DMS53 treated with DMSO at 0.1 percent for 48 hours (cell line): ENCODE measurements at regions not wholly inside any gene's neighbourhood (a gene's known extent, or its start where the extent isn't known, plus 50 kb on each side); places are given as distances from the start of the nearest gene placed in this dataset.

Experiments used
- DNase-seq: peaks from one replicate; lab custom pipeline; 2025; ENCODE audit not compliant: unreplicated experiment; lab: John Stamatoyannopoulos, UW

DNA sequence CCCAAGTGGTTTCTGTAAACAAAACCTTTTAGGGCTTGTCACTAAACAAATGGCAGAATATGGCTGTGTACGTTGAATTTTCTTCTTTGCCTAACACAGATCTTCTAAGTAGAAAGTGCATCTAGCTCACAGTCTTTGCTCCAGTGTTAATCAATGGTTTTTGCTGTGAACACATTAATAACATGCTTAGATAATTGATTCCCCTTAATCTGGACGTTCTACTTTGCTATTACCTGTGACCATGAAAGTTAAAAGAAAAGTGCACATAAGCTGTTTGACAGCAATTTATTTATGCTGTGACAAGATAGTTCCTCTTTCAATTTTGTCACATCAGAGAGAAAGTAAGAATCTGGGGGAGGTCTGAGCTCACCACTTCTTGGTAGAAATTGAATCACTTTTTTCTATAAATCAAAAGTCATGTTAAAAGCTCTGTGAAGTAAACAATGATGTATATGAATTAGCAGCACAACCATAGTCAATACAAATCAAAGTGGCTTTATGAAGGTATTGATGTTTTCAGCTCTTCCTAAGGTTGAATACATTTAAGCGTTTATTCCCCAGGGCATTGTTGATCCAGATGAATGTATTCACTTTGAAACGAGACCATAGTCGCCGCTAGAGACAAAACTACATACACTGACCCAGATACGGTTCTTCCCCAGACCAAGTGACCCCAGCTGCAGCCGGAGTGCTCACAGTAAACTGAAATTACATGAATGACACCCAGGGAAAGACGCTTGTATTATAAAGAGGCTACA, 174.6 kb upstream of the ZNF608 start:
- DNase-seq, result no peak

DNA sequence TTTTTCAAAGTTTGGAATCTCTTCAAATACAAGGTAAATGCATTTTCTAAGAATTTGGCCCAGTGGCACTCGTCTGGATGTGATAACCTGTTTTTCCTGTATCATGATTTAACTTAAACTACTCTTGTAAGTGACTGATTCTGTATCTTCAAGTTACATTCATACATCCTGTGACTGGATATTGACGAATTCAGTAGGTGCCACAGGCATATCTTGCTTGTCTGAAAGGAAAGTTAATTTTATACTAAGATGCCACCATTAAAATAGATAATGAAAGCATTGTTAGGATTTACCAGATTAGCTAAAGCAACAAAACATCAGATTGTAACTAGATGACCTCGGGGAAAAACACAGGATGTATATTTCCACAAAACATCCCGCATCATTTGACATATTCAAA, 175.3 kb upstream of the ZNF608 start:
- DNase-seq, result no peak

DNA sequence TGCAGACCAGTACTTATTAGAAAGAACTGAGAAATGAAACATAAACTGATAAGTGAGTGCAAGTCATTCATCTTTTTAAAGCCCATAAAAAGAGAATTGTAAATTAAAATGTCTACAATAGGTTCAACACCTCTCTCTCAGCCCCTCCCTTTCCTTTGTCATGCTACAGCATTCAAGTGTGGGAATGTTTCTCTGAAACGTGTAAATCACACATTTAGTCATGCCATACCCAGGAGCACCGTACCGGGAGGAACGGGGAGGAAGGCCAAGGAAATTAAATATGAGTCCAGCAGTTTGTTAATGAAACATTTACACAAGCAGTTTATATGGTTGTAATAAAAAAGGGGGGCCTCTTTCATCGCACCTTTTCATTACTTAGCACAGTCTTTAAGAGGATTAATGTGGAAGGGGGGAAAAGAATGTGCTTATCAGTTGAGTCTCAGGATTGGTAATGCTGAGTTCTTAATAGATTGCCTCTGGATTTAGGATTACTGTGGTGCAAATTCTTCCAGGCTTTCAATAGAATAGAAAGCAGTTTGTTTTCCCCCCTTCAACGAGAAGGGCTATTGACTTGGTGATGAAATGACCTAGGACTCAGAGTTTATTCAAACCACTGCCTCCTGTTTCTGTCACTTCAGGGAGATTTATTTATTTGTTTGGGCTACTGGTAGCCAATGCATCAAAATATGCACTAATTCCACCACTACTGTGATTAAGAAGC, 176.0 kb upstream of the ZNF608 start:
- no peak for DNase-seq

DNA sequence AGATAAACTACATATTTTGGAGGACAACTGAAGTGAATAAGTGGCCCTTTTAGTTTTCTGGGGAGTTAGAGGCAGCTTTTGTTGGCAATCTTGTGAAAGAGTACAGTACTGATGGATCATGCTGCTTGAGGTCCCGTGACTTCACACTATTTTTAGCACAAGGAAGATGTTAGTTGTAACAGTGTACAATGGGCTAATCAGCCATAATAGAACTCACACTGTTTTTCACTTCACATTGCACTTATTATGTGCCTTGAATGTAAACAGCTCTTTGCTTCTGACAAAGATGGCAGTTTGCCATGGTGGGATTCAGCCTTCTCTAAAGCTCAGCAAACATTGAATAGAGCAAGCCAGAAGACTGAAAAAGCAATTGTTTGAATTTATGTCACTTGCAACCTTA, 176.7 kb upstream of the ZNF608 start:
- DNase-seq, result peak; percentile 34

DNA sequence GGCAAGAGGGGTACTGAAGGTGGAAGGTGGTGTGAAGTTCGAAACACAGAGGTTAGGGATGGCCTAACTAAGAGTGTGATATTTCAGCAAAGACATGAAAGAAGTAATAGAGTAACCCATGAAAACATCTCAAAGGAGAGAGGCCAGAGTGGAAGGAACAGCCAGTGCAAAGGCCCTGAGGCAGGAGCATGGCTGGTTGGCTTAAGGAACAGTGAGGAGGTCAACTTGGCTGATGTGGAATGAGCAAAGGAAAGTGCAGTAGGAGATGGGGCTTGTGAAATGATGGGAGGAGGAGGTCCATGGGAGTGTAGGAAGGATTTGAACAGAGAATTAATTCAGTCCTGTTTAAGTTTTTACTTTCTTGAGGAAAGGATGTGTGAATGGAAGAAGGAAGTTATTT, 178.3 kb upstream of the ZNF608 start:
- no peak for DNase-seq

DNA sequence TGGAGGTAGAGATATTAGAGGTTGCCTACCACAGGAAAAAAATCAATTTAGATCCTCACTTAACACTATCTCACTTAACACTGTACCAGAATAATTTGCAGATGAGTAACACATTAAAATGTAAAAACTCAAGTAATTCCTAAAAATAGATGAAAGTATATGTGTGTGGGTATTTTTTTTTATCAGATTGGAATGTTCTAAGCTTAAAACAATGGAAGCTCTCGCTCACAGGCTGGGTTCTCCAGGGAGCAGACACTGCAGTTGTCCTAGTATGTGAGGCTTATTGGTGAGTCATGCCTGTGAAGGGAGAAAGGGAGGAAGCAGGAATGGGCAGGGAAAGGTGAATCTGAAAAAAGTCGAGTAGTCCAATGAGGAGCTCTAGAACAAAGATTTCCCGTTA, 181.3 kb upstream of the ZNF608 start:
- no peak for DNase-seq

DNA sequence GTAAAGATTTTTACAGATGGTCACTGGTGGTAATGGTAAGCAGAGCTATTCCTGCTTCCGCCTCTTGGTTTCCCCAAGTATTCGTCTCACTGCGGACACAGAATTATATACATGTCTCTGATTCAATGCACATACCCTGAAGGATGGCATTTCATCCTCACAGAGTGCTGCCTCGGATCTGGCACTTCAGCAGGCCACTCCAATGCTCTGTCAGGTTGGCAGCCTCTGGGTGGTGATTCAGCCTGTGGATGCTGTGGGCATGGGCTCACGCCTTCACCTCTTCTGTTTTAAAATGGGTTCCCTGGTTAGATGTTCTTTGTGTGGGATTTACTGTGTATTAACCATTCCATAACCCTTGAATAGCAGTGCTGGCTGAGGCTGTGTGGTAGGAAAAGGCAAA, 182.6 kb upstream of the ZNF608 start:
- no peak for DNase-seq

DNA sequence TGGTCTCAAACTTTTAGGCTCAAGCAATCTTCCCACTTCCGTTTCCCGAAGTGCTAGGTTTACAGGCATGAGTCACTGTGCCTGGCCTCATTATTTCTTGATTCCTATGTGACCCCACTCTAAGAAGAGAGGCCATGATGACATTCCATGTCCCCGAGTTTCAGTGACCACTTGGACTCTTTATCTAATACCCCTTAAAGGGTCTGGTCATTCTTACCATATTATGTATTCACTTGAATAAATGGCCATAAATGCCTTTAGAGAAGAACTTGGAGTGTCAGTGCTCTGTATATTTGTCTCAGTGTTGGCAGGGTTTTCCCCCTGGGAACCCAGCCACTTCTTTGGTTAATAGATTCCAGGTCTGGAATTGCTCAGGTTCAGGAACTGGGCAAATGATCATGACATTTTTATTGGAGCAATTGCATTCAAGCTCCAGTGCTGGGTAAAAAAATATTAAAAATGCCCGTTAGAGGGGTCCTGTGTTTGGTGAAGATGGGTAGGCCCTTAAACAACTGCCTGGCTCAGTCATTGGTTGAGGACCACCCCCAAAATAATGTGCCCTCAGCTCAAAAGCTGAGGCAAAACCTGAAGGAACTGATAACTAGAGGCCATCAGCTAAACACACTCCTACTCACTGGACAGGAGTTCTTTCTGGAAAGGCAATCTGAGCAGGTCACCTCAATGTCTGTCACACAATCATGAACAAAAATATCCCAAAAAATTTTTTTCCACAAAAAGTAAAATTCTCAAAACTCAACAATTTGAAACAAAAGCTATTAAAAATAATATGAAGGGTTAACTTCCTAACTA, 186.6 kb upstream of the ZNF608 start:
- no peak for DNase-seq

DNA sequence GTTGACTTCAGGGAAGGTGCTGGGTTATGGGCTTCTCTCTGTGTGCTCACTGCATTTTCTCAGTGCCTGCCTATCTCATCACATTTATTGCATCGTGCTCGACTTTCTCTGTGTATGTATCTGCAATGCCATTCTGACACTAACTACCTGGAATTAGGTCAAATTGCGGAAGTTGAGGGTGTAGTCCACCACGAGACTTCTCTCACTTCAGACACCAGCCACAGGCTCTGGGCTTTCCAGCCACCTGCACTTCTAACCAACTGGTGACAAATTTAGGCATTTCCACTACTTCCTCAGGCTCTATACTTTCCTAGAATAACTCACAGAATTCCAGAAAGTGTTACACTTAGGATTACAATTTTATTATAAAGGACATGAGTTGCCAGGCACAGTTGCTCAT, 188.6 kb upstream of the ZNF608 start:
- DNase-seq, result no peak

DNA sequence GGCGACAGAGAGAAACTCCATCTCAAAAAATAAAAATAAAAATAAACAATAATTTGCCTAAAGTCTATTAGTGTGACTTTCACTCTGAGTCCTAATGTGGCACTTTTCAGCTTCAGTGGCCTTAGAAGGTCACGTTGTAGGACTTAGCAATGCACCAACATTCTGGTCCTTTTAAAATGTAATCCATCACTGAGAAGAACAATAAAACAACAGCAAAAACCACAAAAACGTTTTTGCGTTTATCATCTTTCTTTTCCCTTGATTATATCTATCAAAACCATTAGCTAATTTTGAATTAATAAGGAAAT, 190.1 kb upstream of the ZNF608 start:
- DNase-seq, result no peak

DNA sequence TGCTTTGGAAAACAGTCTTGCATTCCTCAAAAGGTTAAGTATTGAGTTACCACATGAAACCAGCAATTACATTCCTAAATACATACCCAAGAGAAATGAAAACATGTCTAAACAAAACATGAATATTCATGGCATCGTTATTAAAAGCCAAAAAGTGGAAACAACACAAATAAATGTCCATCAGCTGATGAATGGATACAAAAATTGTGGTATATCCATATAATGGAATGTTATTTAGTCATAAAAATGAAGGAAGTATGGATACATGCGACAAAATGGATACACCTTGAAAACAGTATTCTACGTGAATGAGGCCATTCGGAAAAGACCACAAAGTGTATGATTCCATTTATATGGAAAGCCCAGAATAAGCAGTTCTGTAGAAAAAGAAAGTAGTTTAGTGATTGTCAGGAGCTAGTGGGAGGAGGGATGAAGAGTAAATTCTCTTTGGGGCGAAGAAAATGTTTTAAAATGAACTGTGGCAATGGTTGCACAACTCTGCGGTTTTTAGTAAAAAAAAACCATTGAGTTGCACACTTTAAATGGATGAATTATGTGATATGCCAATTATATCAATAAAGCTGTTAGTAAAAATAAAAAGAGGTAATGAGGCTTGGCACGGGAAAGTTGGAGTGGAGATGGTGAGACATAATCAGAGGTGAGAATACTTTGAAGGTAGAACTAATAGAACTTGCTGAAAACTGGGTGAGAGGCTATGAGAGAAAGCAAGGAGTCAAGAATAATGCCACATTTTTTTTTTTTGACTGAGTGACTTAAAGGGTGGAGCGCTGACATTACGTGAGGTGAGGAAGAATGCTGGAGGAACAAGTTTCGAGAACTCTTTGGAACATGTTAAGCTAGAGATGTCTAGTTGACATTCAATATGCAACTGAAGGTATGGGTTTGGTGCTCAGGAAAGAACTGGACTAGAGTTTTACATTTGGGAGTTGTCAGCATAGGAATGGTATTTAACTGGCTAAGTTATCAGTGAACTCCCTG, 194.9 kb upstream of the ZNF608 start:
- DNase-seq, result no peak

DNA sequence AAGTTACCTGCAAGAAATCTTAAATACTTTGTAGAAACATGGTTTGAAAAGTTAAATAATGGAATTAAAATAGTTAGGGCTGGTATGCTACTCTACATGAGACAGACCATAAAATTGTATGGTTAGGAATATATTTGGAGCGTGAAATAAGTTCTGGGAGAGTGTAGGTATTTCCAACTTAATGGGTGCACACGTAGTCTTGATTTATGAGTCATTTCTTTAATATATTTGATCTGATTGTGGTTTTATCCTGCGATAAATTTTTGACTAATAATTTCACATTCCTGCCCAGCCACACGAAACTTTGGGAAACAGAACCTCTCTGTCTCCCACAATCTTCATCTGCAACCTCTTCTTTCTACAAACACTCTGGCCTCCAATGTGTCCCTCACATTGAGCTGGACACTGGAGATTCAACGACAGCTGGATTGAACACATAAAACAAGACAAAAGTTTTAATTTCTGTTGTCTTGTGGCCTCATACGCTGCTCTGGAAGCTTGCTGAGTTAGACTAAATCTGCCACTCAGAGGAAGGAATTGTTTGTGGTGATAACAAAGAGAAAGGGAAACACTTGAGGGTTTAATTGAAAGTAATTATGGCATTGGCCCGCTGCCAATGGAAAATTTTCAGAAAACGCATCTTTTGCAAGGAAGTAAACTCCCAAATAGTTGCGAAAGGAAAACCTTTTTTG, 201.8 kb upstream of the ZNF608 start:
- DNase-seq, result no peak

DNA sequence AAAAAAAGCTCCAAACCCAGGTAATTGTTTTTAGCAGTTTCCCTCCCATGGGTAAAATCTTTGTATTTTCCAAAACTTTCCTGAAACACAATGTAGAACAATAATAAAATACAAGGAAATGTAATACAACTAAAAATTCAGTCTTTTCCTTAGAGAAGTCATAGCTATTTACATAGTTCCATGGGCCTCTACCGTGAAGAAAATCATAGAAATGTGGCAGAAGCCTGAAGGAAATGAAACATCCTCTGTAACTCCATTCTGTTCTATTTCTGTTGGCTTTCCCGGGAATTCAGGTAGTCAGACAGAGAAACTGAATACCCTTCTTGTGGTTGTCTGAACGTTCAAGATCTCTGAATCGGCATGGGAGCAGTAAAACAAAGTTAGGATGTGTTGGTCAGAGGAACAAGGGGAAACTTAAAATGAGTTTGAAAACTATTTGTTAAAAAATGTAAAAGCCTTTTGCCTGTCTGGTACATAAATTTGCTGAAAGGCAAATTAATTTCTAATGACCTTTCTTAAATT, 202.4 kb upstream of the ZNF608 start:
- DNase-seq, result no peak

DNA sequence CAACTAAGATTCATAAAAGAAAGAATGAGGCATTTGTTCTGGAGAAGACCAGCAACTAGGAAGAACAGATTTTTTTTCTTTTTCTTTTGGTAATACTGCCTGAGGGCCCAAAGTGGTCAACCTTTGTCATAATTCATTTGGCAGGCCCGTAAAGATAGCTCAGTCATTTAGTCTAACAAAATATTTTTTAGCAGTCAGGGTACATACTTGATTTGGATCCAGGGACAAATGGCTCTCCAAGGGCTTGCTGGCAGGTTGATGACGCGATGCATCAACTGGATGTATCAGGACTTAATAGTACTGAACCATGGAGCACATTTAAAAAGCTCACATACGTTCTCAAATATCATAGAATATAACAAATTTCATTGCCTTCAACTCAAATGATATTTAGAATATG, 203.4 kb upstream of the ZNF608 start:
- no peak for DNase-seq

DNA sequence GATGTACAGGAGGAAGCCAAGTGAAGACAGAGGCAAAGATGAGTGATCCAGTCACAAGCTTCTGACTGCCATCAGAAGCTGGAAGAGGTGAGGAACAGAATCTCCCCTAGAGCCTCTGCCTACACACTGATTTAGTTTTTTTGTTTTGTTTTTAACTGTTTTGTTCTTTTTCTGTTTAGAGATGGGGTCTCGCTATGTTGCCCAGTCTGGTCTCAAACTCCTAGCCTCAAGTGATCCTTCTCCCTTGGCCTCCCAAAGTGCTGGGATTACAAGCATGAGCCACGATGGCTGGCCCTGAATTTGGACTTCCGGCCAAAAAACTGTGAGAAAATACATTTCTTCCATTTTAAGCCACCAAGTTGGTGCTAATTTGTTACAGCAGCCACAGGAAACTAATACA, 204.7 kb upstream of the ZNF608 start:
- no peak for DNase-seq

DNA sequence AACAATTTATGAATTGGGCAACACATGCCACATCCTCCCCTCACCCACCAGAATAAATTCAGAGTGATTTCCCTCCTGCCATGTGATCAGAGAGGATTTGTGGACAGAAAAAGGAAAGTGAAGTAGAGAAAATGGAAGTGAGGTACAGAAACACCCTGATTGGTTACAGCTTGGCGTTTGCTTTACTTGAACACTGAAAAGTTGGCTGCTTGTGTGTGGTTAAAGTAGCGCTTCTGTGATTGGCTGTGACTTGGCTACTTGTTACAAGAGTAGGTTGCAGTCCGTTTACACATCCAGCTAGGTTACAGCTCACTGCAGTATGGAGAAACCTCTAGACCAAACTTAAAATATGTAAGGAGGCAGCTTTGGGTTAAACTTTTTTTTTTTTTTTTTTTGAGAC, 205.2 kb upstream of the ZNF608 start:
- no peak for DNase-seq

DNA sequence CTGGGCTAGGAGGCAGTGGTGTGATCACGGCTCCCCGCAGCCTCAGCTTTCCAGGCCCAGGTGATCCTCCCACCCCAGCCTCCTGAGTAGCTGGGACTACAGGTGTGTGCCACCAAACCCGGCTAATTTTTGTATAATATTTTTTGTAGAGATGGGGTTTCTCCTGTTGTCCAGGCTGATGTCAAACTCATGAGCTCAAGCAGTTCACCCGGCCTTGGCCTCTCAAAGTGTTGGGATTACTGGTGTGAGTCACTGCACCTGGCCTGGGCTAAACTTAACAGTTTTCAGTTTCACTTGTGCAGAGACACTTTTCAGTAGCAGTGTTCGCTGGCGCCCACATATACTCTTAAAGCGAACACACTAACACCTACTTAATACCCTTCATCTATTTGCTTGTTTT, 205.6 kb upstream of the ZNF608 start:
- no peak for DNase-seq

DNA sequence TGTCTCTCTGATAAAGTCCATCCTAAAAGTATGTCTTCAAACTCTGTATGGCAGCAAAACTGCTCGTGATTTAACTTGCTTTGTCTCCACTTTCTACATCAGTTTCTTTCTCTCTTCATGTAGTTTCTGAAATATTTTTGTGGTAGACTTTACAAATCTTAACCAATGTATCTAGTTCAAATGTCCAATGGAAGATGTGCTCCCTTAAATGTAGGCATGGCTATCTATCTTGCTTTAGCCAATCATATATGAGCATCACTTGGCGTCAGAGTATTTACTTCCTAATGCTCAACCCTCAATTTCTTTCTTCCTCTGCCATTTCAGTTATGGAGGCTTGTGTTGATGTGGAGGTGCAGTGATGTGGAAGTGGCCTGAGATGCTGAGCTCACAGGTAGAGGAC, 206.1 kb upstream of the ZNF608 start:
- no peak for DNase-seq

DNA sequence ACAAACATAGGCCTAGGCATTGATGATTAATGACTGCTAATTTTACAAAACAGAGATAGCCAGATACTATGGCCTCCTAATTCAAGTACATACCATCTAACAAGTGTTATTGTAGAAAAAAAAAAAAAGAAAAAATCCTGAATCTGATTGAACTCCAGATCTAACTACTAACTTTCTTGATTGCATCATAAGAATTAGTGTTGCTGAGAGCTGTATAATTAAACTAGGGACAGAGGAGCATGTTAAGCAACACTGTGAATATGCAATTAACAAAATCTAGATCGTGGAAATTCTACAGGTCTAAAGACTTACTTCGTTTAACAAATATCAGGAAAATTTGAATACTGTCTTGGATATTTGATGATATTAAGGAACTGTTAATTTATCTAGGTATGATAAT, 208.3 kb upstream of the ZNF608 start:
- DNase-seq, result no peak

DNA sequence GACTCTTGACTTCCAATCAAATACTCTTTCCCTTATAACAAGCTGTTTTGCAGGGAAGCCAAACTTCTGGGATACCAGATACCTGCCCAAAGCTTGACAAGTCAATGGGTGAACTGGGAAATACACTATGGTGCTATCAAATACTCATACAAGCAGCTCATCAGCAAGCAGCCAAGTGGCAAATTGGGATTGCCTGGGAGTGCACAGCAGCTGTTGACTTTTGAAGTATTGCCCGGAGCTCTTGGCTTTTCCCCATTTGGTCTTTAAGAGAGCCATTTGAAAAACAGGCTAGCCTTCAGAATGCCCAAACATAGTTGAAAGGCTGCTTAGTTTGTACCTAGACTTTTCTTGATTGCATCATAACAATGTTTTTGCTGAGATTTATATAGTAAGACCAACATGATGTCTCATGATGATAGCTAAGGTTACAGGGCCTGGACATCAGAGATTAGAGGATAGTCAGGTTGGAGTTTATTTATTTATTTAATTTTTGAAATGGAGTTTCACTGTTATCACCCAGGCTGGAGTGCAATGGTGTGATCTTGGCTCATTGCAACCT, 210.1 kb upstream of the ZNF608 start:
- no peak for DNase-seq
